NT2/D1 (cell line): ENCODE measurements at regions not wholly inside any gene's neighbourhood (a gene's known extent, or its start where the extent isn't known, plus 50 kb on each side); places are given as distances from the start of the nearest gene placed in this dataset.

Experiments
- DNase-seq: peaks from one replicate; pipeline ENCODE4 v3.0.0-alpha.2; 2011; ENCODE audit warnings: low read depth, low spot score
- H3K27me3 ChIP-seq: 2 replicates; pipeline ENCODE4 v1.6.0; 2011; ENCODE audit warnings: mild to moderate bottlenecking; ENCODE audit not compliant: insufficient read length, insufficient read depth
- H3K36me3 ChIP-seq: 2 replicates; pipeline ENCODE4 v1.6.1; 2011; ENCODE audit warnings: mild to moderate bottlenecking, low read length, mixed read lengths; ENCODE audit not compliant: insufficient read depth, insufficient read length
- H3K4me1 ChIP-seq: 2 replicates; pipeline ENCODE4 v1.5.1; 2011; ENCODE audit not compliant: insufficient read depth, insufficient read length
- H3K4me3 ChIP-seq: 2 replicates; pipeline ENCODE4 v1.5.1; 2011; ENCODE audit warnings: low read depth; ENCODE audit not compliant: insufficient read length
- H3K9ac ChIP-seq: 2 replicates; pipeline ENCODE4 v1.6.0; 2011; ENCODE audit warnings: low read depth; ENCODE audit not compliant: insufficient read length
- H3K9me3 ChIP-seq: 2 replicates; pipeline ENCODE4 v1.5.1; 2011; ENCODE audit warnings: mild to moderate bottlenecking, low read length; ENCODE audit not compliant: insufficient read depth
- SUZ12 ChIP-seq: IDR thresholded peaks from 2 replicates; pipeline ENCODE4 v1.6.1; 2011; ENCODE audit not compliant: insufficient read length, insufficient read depth; ENCODE audit errors: extremely low read depth
- YY1 ChIP-seq: IDR thresholded peaks from 2 replicates; pipeline ENCODE4 v1.6.1; 2011; ENCODE audit not compliant: insufficient read length, insufficient read depth
- ZNF274 ChIP-seq: IDR thresholded peaks from 2 replicates; pipeline ENCODE4 v1.6.1; 2011; ENCODE audit warnings: mild to moderate bottlenecking, low read depth, low read length

- peaks cover 11% of the 10 kb centered on the region for H3K4me1 ChIP-seq
- no peak for DNase-seq
- TF ChIP-seq ZNF274 (no peak), YY1 (no peak), SUZ12 (no peak)
- no peaks in the 10 kb centered on the region for H3K36me3 ChIP-seq
- H3K27me3 ChIP-seq = no peaks in the 10 kb centered on the region
- H3K9me3 ChIP-seq = no peaks in the 10 kb centered on the region
- no peak overlapping the region for H3K9ac ChIP-seq
- no peak overlapping the region for H3K4me3 ChIP-seq
These were observed 165.4 kb downstream of the COPRS start for GRCh38 chr17:31693433-31694220.

DNA sequence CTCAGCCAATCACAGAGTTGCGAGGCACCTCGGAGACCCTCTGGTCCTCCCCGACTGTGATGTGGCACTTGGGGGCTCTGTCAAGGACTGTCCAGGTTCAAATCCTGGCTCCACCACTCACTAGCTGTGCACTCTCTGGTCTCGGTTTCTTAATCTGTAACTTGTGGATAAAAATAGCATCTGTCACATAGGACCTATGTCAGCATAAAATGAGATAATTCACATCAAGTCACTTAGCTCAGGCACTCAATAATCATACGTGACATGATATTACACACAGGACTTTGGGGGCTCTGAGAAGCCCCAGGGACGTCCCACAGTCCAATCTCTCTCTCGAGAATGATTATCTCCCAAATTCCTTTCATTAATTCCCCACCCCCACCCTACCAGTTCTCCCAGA lies 166.4 kb downstream of the COPRS start:
- Histone ChIP-seq H3K4me3 (no peak overlapping the region), H3K9ac (no peak overlapping the region), H3K36me3 (no peaks in the 10 kb centered on the region), H3K27me3 (no peaks in the 10 kb centered on the region), H3K4me1 (peaks cover 11% of the 10 kb centered on the region), H3K9me3 (no peaks in the 10 kb centered on the region)
- no peak for DNase-seq
- no peak for TF ChIP-seq SUZ12
- TF ChIP-seq ZNF274 = no peak
- no peak for TF ChIP-seq YY1

- Histone ChIP-seq H3K27me3 (no peaks in the 10 kb centered on the region), H3K9me3 (no peaks in the 10 kb centered on the region), H3K36me3 (no peaks in the 10 kb centered on the region), H3K4me3 (no peak overlapping the region), H3K4me1 (peaks cover 11% of the 10 kb centered on the region), H3K9ac (no peak overlapping the region)
- no peak for DNase-seq
- TF ChIP-seq YY1 = no peak
- TF ChIP-seq SUZ12 = no peak
- TF ChIP-seq ZNF274 = no peak
These were observed 167.0 kb downstream of the COPRS start for GRCh38 chr17:31692027-31692426.

DNA sequence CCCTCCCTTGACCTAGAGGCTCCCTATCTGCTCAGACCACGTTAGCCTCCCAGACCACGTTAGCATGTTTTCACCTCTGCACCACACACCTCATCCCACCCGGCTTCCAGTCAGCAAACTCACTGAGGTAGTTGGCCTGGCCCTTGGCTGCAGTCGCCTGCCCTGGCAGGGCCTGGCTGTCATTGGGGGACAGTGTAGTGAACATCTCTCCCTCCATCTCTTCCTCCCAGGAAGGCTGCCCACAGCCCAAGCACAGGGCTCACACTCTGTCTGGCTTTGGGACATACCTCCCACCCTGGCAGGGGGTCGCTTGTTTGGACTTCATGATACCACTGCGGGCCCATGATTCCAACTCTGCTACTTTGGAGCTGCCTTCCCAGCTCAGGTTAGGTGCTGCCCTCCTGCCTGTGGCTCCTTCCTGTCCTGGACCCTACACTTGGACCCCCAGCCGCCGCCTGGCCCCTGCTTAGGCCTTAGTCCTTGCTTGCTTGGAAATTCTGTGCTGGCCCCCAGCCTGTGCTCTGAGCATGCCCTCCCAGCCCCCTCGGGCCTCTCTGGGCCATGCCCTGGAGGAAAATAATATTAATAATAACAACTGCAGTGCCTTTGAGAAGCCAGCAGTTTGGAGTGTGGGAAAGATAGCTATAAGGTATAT lies 167.7 kb downstream of the COPRS start:
- H3K27me3 ChIP-seq = no peaks in the 10 kb centered on the region

DNA sequence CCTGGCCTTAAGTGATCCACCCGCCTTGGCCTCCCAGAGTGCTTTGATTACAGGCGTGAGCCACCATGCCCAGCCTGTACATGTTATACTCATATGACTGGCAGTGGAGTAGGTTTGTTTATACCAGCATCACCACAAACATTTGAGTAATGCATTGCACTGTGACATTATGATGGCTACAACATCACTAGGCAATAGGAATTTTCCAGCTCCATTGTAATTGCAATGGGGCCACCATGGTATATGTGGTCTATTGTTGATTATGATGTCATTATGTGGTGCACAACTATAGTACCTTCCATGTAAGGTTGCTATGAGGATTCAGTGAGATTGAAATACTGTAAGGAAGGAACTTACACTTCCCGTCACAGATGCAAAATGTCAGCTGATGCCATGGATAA lies 168.9 kb downstream of the COPRS start:
- Histone ChIP-seq H3K9me3 (no peaks in the 10 kb centered on the region), H3K36me3 (no peaks in the 10 kb centered on the region), H3K9ac (no peak overlapping the region), H3K4me1 (peaks cover 6% of the 10 kb centered on the region), H3K27me3 (no peaks in the 10 kb centered on the region), H3K4me3 (no peak overlapping the region)
- TF ChIP-seq SUZ12 (no peak), ZNF274 (no peak), YY1 (no peak)
- no peak for DNase-seq

More for the DNA sequence above, 167.7 kb downstream of the COPRS start:
- Histone ChIP-seq H3K4me1 (peaks cover 8% of the 10 kb centered on the region), H3K9me3 (no peaks in the 10 kb centered on the region), H3K36me3 (no peaks in the 10 kb centered on the region), H3K4me3 (no peak overlapping the region), H3K9ac (no peak overlapping the region)
- TF ChIP-seq ZNF274 = no peak
- no peak for TF ChIP-seq SUZ12
- TF ChIP-seq YY1 = no peak
- DNase-seq = no peak

- H3K9ac ChIP-seq = no peak overlapping the region
- TF ChIP-seq ZNF274 (no peak), SUZ12 (no peak), YY1 (no peak)
- no peaks in the 10 kb centered on the region for H3K9me3 ChIP-seq
- no peak overlapping the region for H3K4me3 ChIP-seq
- no peak for DNase-seq
- no peaks in the 10 kb centered on the region for H3K27me3 ChIP-seq
- H3K36me3 ChIP-seq = no peaks in the 10 kb centered on the region
- H3K4me1 ChIP-seq = peaks cover 6% of the 10 kb centered on the region
These were observed 170.3 kb downstream of the COPRS start for GRCh38 chr17:31688701-31689100.

DNA sequence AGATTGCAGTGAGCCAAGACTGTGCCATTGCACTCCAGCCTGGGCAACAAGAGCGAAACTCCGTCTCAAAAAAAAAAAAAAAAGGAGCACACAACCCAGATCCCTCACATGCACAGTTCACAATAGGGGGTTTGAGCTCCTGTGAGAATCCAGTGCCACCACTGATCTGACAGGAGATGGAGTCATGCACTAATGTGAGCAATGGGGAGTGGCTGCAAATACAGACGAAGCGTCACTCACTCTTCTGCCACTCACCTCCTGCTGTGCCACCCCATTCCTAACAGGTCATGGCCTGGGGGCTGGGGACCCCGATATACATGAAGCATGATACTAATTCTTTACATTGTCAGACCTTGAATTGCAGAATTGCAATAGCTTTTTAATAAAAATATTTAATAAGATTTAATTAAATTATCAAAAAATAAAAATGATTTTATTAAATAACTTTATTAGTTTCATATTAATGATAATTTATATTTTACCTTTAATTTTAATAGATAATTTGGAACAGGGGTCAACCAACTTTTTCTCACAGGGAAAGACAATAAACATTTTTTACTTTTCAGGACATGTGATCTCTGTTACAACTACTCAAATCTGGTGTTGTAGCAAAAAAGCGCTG lies 171.4 kb downstream of the COPRS start:
- Histone ChIP-seq H3K4me3 (no peak overlapping the region), H3K27me3 (no peaks in the 10 kb centered on the region), H3K36me3 (no peaks in the 10 kb centered on the region), H3K4me1 (peaks cover 4% of the 10 kb centered on the region), H3K9me3 (no peaks in the 10 kb centered on the region), H3K9ac (no peak overlapping the region)
- no peak for DNase-seq
- no peak for TF ChIP-seq YY1
- no peak for TF ChIP-seq SUZ12
- TF ChIP-seq ZNF274 = no peak
